IPS DF 4.7 (cell line): ENCODE measurements at regions not wholly inside any gene's neighbourhood (a gene's known extent, or its start where the extent isn't known, plus 50 kb on each side); places are given as distances from the start of the nearest gene placed in this dataset.

Experiments
- DNase-seq: peaks from one replicate; pipeline ENCODE4 v3.0.0-alpha.2; 2013; ENCODE audit warnings: low spot score; ENCODE audit errors: extremely low read depth

GRCh38 chr3:132187746-132188145, 129.5 kb upstream of the ACP3 start:
- no peak for DNase-seq

- no peak for DNase-seq
Measured at GRCh38 chr3:132189601-132190000, 127.6 kb upstream of the ACP3 start.

GRCh38 chr3:132196113-132196512, 121.1 kb upstream of the ACP3 start:
- DNase-seq: no peak

GRCh38 chr3:132198516-132198915, 118.7 kb upstream of the ACP3 start:
- no peak for DNase-seq

- DNase-seq: no peak
Measured at GRCh38 chr3:132199451-132199850, 117.8 kb upstream of the ACP3 start.

GRCh38 chr3:132202586-132202985, 114.6 kb upstream of the ACP3 start:
- no peak for DNase-seq

GRCh38 chr3:132203889-132204596, 113.2 kb upstream of the ACP3 start:
- DNase-seq: no peak

- DNase-seq: no peak
Measured at GRCh38 chr3:132205609-132206008, 111.6 kb upstream of the ACP3 start.

- no peak for DNase-seq
Measured at GRCh38 chr3:132209855-132210254, 107.4 kb upstream of the ACP3 start.

GRCh38 chr3:132210476-132211346, 106.5 kb upstream of the ACP3 start:
- DNase-seq: no peak

GRCh38 chr3:132211896-132212295, 105.3 kb upstream of the ACP3 start:
- no peak for DNase-seq

GRCh38 chr3:132218817-132219755, 98.1 kb upstream of the ACP3 start:
- DNase-seq: no peak

- no peak for DNase-seq
Measured at GRCh38 chr3:132220986-132221385, 96.2 kb upstream of the ACP3 start.

GRCh38 chr3:132222868-132223538, 94.2 kb upstream of the ACP3 start:
- no peak for DNase-seq

GRCh38 chr3:132225664-132226063, 91.5 kb upstream of the ACP3 start:
- no peak for DNase-seq

GRCh38 chr3:132228923-132229322, 88.3 kb upstream of the ACP3 start:
- no peak for DNase-seq

GRCh38 chr3:132229641-132230040, 87.6 kb upstream of the ACP3 start:
- DNase-seq: no peak

- no peak for DNase-seq
Measured at GRCh38 chr3:132230156-132231000, 86.8 kb upstream of the ACP3 start.

GRCh38 chr3:132231633-132232032, 85.6 kb upstream of the ACP3 start:
- no peak for DNase-seq

GRCh38 chr3:132232231-132232792, 84.9 kb upstream of the ACP3 start:
- no peak for DNase-seq
